ENCODE measurements at regions not wholly inside any gene's neighbourhood (a gene's known extent, or its start where the extent isn't known, plus 50 kb on each side); places are given as distances from the start of the nearest gene placed in this dataset.

DNA sequence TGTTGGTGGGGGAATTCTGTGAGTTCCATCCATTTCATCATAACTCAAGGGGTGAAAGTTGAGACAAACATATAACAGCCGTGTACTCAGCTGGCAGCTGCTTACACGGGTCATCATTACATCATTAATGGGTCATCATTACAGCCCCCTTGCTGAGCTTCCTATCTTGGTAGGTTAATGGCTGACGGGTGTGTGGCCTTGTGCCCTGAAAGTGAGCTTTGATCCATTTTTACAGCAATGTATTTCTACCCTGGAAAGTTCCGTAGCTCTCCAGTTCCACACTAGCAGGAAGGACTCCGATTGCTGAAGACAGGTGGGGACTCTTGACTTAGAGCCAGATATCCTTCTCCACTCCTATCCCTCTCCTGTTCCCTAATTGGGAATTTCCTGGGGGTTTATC, 105.2 kb upstream of the DLX2 start:
- Histone ChIP-seq H3K9me2 (ENCODE audit: insufficient read depth, low read length) (no peaks in the 10 kb centered on the region), H3K4me1 (ENCODE audit: insufficient read depth, low read length, poor library complexity, severe bottlenecking) (no peaks in the 10 kb centered on the region), H3K79me2 (ENCODE audit: insufficient read depth, low read depth, low read length) (no peaks in the 10 kb centered on the region), H2AFZ (ENCODE audit: low read length) (no peak overlapping the region), H3K36me3 (ENCODE audit: insufficient read depth, low read length) (no peaks in the 10 kb centered on the region), H3K9me3 (ENCODE audit: low read length) (no peaks in the 10 kb centered on the region), H4K20me1 (ENCODE audit: insufficient read depth, low read length) (no peaks in the 10 kb centered on the region), H3K27ac (ENCODE audit: low read depth, low read length, poor library complexity, severe bottlenecking) (no peak overlapping the region), H3K4me2 (ENCODE audit: low read length) (no peak overlapping the region), H3K4me3 (ENCODE audit: low read depth, low read length, poor library complexity, severe bottlenecking) (no peak overlapping the region)
- intact Hi-C loops (cut with micrococcal nuclease; ENCODE audit: unreplicated experiment), result loop anchor here (10.0 kb wide), 1 partner anchor 257 kb away; no protein-coding TSS in a partner anchor
- no peak for DNase-seq (ENCODE audit: low spot score)
- ChIA-PET CTCF (ENCODE audit: unreplicated experiment) (no interaction called here), POLR2A (interaction anchor here (1.0 kb wide), 1 partner anchor 9 kb away, joined by 3 read pairs; no protein-coding TSS in a partner anchor)
- no TSS peak for BruUV-seq (replicated peaks)
- TF ChIP-seq, protein P1, sequence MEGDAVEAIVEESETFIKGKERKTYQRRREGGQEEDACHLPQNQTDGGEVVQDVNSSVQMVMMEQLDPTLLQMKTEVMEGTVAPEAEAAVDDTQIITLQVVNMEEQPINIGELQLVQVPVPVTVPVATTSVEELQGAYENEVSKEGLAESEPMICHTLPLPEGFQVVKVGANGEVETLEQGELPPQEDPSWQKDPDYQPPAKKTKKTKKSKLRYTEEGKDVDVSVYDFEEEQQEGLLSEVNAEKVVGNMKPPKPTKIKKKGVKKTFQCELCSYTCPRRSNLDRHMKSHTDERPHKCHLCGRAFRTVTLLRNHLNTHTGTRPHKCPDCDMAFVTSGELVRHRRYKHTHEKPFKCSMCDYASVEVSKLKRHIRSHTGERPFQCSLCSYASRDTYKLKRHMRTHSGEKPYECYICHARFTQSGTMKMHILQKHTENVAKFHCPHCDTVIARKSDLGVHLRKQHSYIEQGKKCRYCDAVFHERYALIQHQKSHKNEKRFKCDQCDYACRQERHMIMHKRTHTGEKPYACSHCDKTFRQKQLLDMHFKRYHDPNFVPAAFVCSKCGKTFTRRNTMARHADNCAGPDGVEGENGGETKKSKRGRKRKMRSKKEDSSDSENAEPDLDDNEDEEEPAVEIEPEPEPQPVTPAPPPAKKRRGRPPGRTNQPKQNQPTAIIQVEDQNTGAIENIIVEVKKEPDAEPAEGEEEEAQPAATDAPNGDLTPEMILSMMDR (conservative IDR thresholded peaks at IDR 0.05; ENCODE audit: low read length), result no peak
- no peak for TF ChIP-seq EZH2phosphoT487 (IDR thresholded peaks at IDR 0.05; ENCODE audit: borderline replicate concordance, low read depth, low read length)

DNA sequence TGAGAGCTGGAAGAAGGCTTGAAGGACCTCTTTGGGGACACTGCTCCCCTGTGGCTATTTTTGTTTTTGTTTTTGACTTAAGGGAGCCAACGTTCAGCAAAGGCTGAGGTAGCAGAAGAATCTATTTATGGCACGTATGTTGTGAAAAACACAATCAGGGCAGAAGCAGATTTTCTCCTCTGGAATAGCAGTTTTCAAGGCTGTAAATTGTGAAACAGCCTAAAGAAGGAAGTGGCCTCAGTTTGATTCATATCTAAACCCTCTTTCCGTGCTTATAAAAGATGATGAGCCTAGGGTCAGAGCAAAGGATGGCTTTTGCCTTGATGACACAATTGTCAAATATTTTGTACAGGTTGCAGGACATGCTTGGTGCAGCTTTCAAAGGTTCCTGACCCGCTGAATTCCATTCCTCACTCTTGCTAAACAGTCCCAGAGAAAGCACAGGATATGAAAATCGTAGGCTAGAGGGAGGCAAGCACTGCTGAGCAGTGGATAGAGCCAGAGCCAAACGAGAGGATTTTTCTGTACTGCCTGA, 106.2 kb upstream of the DLX2 start:
- intact Hi-C loops (cut with micrococcal nuclease; ENCODE audit: unreplicated experiment), result loop anchor here (10.0 kb wide), 1 partner anchor 256 kb away; no protein-coding TSS in a partner anchor
- Histone ChIP-seq H3K27ac (ENCODE audit: low read depth, low read length, poor library complexity, severe bottlenecking) (no peak overlapping the region), H3K4me2 (ENCODE audit: low read length) (no peak overlapping the region), H3K4me3 (ENCODE audit: low read depth, low read length, poor library complexity, severe bottlenecking) (no peak overlapping the region), H3K9me2 (ENCODE audit: insufficient read depth, low read length) (no peaks in the 10 kb centered on the region), H3K9me3 (ENCODE audit: low read length) (no peaks in the 10 kb centered on the region), H3K79me2 (ENCODE audit: insufficient read depth, low read depth, low read length) (no peaks in the 10 kb centered on the region), H2AFZ (ENCODE audit: low read length) (no peak overlapping the region), H3K4me1 (ENCODE audit: insufficient read depth, low read length, poor library complexity, severe bottlenecking) (no peaks in the 10 kb centered on the region), H3K36me3 (ENCODE audit: insufficient read depth, low read length) (no peaks in the 10 kb centered on the region), H4K20me1 (ENCODE audit: insufficient read depth, low read length) (no peaks in the 10 kb centered on the region)
- no TSS peak for BruUV-seq (replicated peaks)
- POLR2A ChIA-PET, result interaction anchor here (0.5 to 1.0 kb wide), 2 partner anchors 10 to 46 kb away, joined by 3 read pairs; no protein-coding TSS in a partner anchor
- CTCF ChIA-PET (ENCODE audit: unreplicated experiment), result no interaction called here
- DNase-seq (ENCODE audit: low spot score), result no peak
- TF ChIP-seq EZH2phosphoT487 (IDR thresholded peaks at IDR 0.05; ENCODE audit: borderline replicate concordance, low read depth, low read length), result no peak
- TF ChIP-seq, protein P1 (conservative IDR thresholded peaks at IDR 0.05; ENCODE audit: low read length), result no peak

DNA sequence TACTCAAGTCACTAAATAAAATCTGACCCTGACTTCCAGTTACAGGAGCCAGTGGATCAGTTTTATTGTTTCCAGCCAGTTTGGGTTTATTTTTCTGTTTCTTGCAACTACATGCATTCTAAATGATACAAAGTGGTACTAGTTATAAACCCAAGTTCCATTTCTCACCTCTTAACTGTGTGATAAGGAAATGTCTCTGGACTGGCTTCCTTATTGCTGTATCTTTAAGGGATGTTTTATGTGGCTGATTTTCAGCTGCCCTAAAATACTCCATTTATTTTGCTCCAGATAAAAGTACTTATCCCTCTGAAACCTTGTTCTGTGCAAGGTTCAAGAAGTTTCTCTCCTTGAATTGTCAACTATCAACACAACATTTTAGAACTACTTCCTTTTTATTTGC, 107.9 kb upstream of the DLX2 start:
- CTCF ChIA-PET (ENCODE audit: unreplicated experiment), result interaction anchor here (1.3 kb wide), 1 partner anchor 20 kb away, joined by 3 read pairs; no protein-coding TSS in a partner anchor
- intact Hi-C loops (cut with micrococcal nuclease; ENCODE audit: unreplicated experiment), result no loop called here
- H3K36me3 ChIP-seq (ENCODE audit: insufficient read depth, low read length), result no peaks in the 10 kb centered on the region
- no TSS peak for BruUV-seq (replicated peaks)
- no peak for TF ChIP-seq EZH2phosphoT487 (IDR thresholded peaks at IDR 0.05; ENCODE audit: borderline replicate concordance, low read depth, low read length)
- TF ChIP-seq, protein P1 (conservative IDR thresholded peaks at IDR 0.05; ENCODE audit: low read length), result no peak
- no peaks in the 10 kb centered on the region for H3K9me2 ChIP-seq (ENCODE audit: insufficient read depth, low read length)
- no peak overlapping the region for H3K27ac ChIP-seq (ENCODE audit: low read depth, low read length, poor library complexity, severe bottlenecking)
- H3K4me3 ChIP-seq (ENCODE audit: low read depth, low read length, poor library complexity, severe bottlenecking), result no peak overlapping the region
- no peaks in the 10 kb centered on the region for H3K4me1 ChIP-seq (ENCODE audit: insufficient read depth, low read length, poor library complexity, severe bottlenecking)
- no peak overlapping the region for H2AFZ ChIP-seq (ENCODE audit: low read length)
- H3K4me2 ChIP-seq (ENCODE audit: low read length), result no peak overlapping the region
- no peaks in the 10 kb centered on the region for H4K20me1 ChIP-seq (ENCODE audit: insufficient read depth, low read length)
- no peaks in the 10 kb centered on the region for H3K79me2 ChIP-seq (ENCODE audit: insufficient read depth, low read depth, low read length)
- POLR2A ChIA-PET, result interaction anchor here (0.9 kb wide), 1 partner anchor 11 kb away, joined by 4 read pairs; no protein-coding TSS in a partner anchor
- H3K9me3 ChIP-seq (ENCODE audit: low read length), result no peaks in the 10 kb centered on the region
- no peak for DNase-seq (ENCODE audit: low spot score)
